Endothelial cell of umbilical vein (primary cell): ENCODE measurements at regions not wholly inside any gene's neighbourhood (a gene's known extent, or its start where the extent isn't known, plus 50 kb on each side); places are given as distances from the start of the nearest gene placed in this dataset.

Source experiments
- BruUV-seq: library from RNA; stranded (reverse); fragments of 400-500 nt; replicated peaks from 2 replicates; lab custom pipeline; 2021; lab: Mats Ljungman, UMichigan
- CTCF ChIA-PET: fragments of 300-600, 350-600 bp; sonication (Branson Sonifier 250); formaldehyde crosslinking; loops from one replicate; lab custom pipeline; 2021; ENCODE audit warnings: antibody characterized with exemption, inconsistent platforms; lab: Charles Lee
- POLR2A ChIA-PET: fragments of 300-600, 350-600 bp; sonication (Branson Sonifier 250); formaldehyde crosslinking; loops from one replicate; lab custom pipeline; 2021; ENCODE audit warnings: antibody characterized with exemption, inconsistent platforms; lab: Charles Lee
- DNase-seq: peaks from one replicate; pipeline ENCODE4 v3.0.0-alpha.2; 2011; ENCODE audit warnings: low read depth, low spot score
- FAIRE-seq: peaks from 2 replicates; lab custom pipeline; 2011; peaks lifted over from hg19 to GRCh38; lab: Jason Lieb, UNC
- H2AFZ ChIP-seq: 2 replicates; pipeline ENCODE4 v1.6.0; 2012; ENCODE audit warnings: low read depth, low read length, control low read depth, inconsistent platforms
- H3K27ac ChIP-seq: 2 replicates; pipeline ENCODE4 v1.5.1; 2011; ENCODE audit warnings: low read depth, mild to moderate bottlenecking, control low read depth, low read length, moderate library complexity; ENCODE audit not compliant: insufficient read depth
- H3K27me3 ChIP-seq, 2 experiments: 2 replicates each; pipeline versions ENCODE4 v1.6.0 to v1.6.1; 2011; ENCODE audit warnings: low read length in 2 of 2, mixed read lengths in 1 of 2; ENCODE audit not compliant: control insufficient read depth in 2 of 2, insufficient read depth in 2 of 2
- H3K36me3 ChIP-seq, 2 experiments: 2 replicates in 1 of 2; 3 replicates in 1 of 2; pipeline ENCODE4 v1.5.1; 2011; ENCODE audit warnings: low read length in 2 of 2, mild to moderate bottlenecking in 1 of 2, moderate library complexity in 1 of 2; ENCODE audit not compliant: control insufficient read depth in 2 of 2, insufficient read depth in 2 of 2; ENCODE audit errors: extremely low read depth in 1 of 2
- H3K4me1 ChIP-seq: 3 replicates; pipeline ENCODE4 v1.5.1; 2011; ENCODE audit warnings: mild to moderate bottlenecking, low read length; ENCODE audit not compliant: control insufficient read depth, insufficient read depth; ENCODE audit errors: extremely low read depth
- H3K4me2 ChIP-seq: 2 replicates; pipeline ENCODE4 v1.6.1; 2011; ENCODE audit warnings: low read length, control low read depth, mixed read lengths; ENCODE audit not compliant: insufficient read depth
- H3K4me3 ChIP-seq, 3 experiments: fragments of 200-600 bp in 1 of 3; sonication (generic), shearing (Covaris generic) in 1 of 3; replicated peaks in 1 of 3; 2 replicates each; pipeline ENCODE4 v1.5.1; 2011 to 2016; ENCODE audit warnings: control low read depth in 3 of 3, low read length in 3 of 3, mild to moderate bottlenecking in 2 of 3, inconsistent platforms in 1 of 3, low read depth in 1 of 3, moderate library complexity in 1 of 3; ENCODE audit not compliant: insufficient read depth in 1 of 3
- H3K79me2 ChIP-seq: 2 replicates; pipeline ENCODE4 v1.6.0; 2012; ENCODE audit warnings: low read length, inconsistent platforms; ENCODE audit not compliant: control insufficient read depth, insufficient read depth
- H3K9ac ChIP-seq: replicated peaks from 2 replicates; pipeline ENCODE3; 2011; ENCODE audit warnings: low read length, control low read depth; ENCODE audit not compliant: insufficient read depth; ENCODE audit errors: extremely low read depth
- H3K9me1 ChIP-seq: replicated peaks from 3 replicates; pipeline ENCODE4 v1.6.0; 2011; ENCODE audit warnings: mild to moderate bottlenecking, low read length; ENCODE audit not compliant: control insufficient read depth, insufficient read depth; ENCODE audit errors: extremely low read depth
- H3K9me3 ChIP-seq: replicated peaks from 2 replicates; pipeline ENCODE4 v1.5.1; 2012; ENCODE audit warnings: low read length, inconsistent platforms; ENCODE audit not compliant: control insufficient read depth, insufficient read depth
- H4K20me1 ChIP-seq: replicated peaks from 2 replicates; pipeline ENCODE3; 2011; ENCODE audit warnings: mild to moderate bottlenecking, low read length; ENCODE audit not compliant: control insufficient read depth, insufficient read depth; ENCODE audit errors: extremely low read depth
- CTCF ChIP-seq, 2 donors: IDR thresholded peaks; 1 replicate in 1 of 2; 2 replicates in 1 of 2; pipeline ENCODE4 v1.5.1; 2011; ENCODE audit warnings: low read length in 2 of 2, mild to moderate bottlenecking in 2 of 2, moderate library complexity in 2 of 2, control low read depth in 1 of 2, inconsistent platforms in 1 of 2, low read depth in 1 of 2; ENCODE audit not compliant: insufficient read depth in 1 of 2; ENCODE audit errors: extremely low read depth in 1 of 2
- EZH2 ChIP-seq: IDR thresholded peaks from 2 replicates; pipeline ENCODE4 v1.6.1; 2012; ENCODE audit warnings: borderline replicate concordance, low read depth, mild to moderate bottlenecking, moderate library complexity, low read length, inconsistent platforms; ENCODE audit not compliant: severe bottlenecking
- FOS ChIP-seq: IDR thresholded peaks from 2 replicates; pipeline ENCODE4 v1.6.1; 2011; ENCODE audit warnings: mild to moderate bottlenecking, low read length, moderate library complexity, borderline replicate concordance; ENCODE audit not compliant: insufficient read depth
- GATA2 ChIP-seq: IDR thresholded peaks from 2 replicates; pipeline ENCODE4 v1.7.0; 2011; ENCODE audit warnings: low read depth, mild to moderate bottlenecking, moderate library complexity, mixed read lengths, low read length; ENCODE audit not compliant: insufficient read length, insufficient read depth
- JUN ChIP-seq: IDR thresholded peaks from 2 replicates; pipeline ENCODE4 v1.6.1; 2011; ENCODE audit warnings: borderline replicate concordance, low read depth; ENCODE audit not compliant: insufficient read length, insufficient read depth
- MAX ChIP-seq: IDR thresholded peaks from 2 replicates; pipeline ENCODE4 v1.6.1; 2011; ENCODE audit not compliant: insufficient read depth, insufficient read length
- MYC ChIP-seq: IDR thresholded peaks from one replicate; pipeline ENCODE4 v1.6.1; 2011; ENCODE audit warnings: mild to moderate bottlenecking, low read depth, low read length
- POLR2A ChIP-seq: IDR thresholded peaks from 2 replicates; pipeline ENCODE4 v1.6.1; 2012; ENCODE audit warnings: low read depth, mild to moderate bottlenecking, control low read depth, low read length
- POLR2AphosphoS5 ChIP-seq: IDR thresholded peaks from 2 replicates; pipeline ENCODE4 v1.6.1; 2012; ENCODE audit warnings: low read depth, mild to moderate bottlenecking, control low read depth, low read length, moderate library complexity; ENCODE audit not compliant: insufficient read depth
- dilution Hi-C: fragments of 300-500 bp; cut with MboI; formaldehyde crosslinking; loops from one replicate; pipeline ENCODE4 v1.15.0; 2019; ENCODE audit warnings: low sequenced_read_pairs; ENCODE audit not compliant: extremely low pct_ligation_motif_present
- intact Hi-C: fragments of 100-400 bp; cut with micrococcal nuclease; formaldehyde crosslinking; loops from one replicate; pipeline ENCODE4 v1.10.0; 2022

GRCh38 chr18:73981796-73982195, 165.8 kb downstream of the FBXO15 start:
- no peak for DNase-seq
- no peaks in the 10 kb centered on the region for H3K36me3 ChIP-seq
- peaks cover 2% of the 10 kb centered on the region for H3K9me3 ChIP-seq
- dilution Hi-C loops (no loop called here), intact Hi-C loops (no loop called here)
- ChIA-PET CTCF (no interaction called here), POLR2A (no interaction called here)
- no peak for TF ChIP-seq MYC
- H3K4me1 ChIP-seq = no peaks in the 10 kb centered on the region
- H3K9me1 ChIP-seq = no peaks in the 10 kb centered on the region
- no peak overlapping the region for H3K9ac ChIP-seq
- H3K27ac ChIP-seq = no peak overlapping the region
- H3K27me3 ChIP-seq = no peaks in the 10 kb centered on the region
- H3K4me3 ChIP-seq = no peak overlapping the region
- H3K4me2 ChIP-seq = no peak overlapping the region
- no peak overlapping the region for H2AFZ ChIP-seq
- no peaks in the 10 kb centered on the region for H3K79me2 ChIP-seq
- FAIRE-seq = no peak
- BruUV-seq = no TSS peak
- H4K20me1 ChIP-seq = no peaks in the 10 kb centered on the region

DNA sequence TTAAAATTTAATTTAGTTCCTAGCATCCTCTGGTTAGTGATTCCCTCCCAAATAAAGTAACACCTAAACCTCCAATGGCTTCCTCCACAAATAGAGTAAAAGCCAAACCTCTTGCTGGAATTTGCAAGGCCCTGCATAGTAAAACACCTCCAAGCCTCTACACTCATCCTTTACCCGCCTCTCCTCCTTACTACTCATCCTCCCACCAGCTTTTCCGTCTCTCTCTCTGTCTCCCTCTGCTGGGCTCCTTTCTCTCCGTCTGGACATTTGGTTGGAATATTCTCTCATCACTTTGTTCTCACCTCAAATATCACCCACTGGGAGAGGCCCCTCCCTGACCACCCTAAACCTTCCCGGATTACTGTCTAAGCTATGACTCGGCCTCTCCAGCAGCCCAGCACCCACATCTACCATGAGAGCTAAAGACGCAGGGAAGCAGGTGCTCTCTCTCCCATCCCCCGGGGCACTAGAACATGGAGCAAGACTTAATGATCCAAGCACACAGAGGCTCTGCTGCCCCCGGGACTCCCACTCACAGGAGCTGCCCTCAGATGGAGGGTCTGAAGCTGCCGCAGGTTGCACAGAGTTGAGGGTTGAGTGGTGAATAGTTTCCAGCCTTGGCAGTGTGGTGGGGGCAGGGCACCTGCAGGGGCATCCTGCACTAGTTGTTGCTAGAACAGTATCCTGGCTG, 167.2 kb downstream of the FBXO15 start:
- H3K4me1 ChIP-seq = no peaks in the 10 kb centered on the region
- no peaks in the 10 kb centered on the region for H3K9me1 ChIP-seq
- no peak overlapping the region for H3K9ac ChIP-seq
- peaks cover under 1% of the 10 kb centered on the region for H3K9me3 ChIP-seq
- no peaks in the 10 kb centered on the region for H3K79me2 ChIP-seq
- intact Hi-C loops = no loop called here
- no peaks in the 10 kb centered on the region for H4K20me1 ChIP-seq
- FAIRE-seq (no peak), DNase-seq (no peak)
- H3K27me3 ChIP-seq = no peaks in the 10 kb centered on the region
- H3K4me2 ChIP-seq = no peak overlapping the region
- no peak overlapping the region for H2AFZ ChIP-seq
- POLR2A ChIA-PET = no interaction called here
- no TSS peak for BruUV-seq
- CTCF ChIA-PET = no interaction called here
- dilution Hi-C loops = no loop called here
- no peak overlapping the region for H3K27ac ChIP-seq
- H3K36me3 ChIP-seq = no peaks in the 10 kb centered on the region
- TF ChIP-seq FOS (no peak), JUN (no peak), POLR2A (no peak), MAX (no peak), EZH2 (no peak), MYC (no peak), POLR2AphosphoS5 (no peak), CTCF (IDR thresholded peaks at IDR 0.05; ENCODE audit: extremely low read depth in 1 of 2, insufficient read depth in 1 of 2, low read depth in 1 of 2, low read length in 2 of 2) (no peak), GATA2 (no peak)
- no peak overlapping the region for H3K4me3 ChIP-seq
